ENCODE measurements at regions not wholly inside any gene's neighbourhood (a gene's known extent, or its start where the extent isn't known, plus 50 kb on each side); places are given as distances from the start of the nearest gene placed in this dataset.
"Not testable (repeated sequence)": the region's sequence is repeated elsewhere in the genome, so short reads cannot be mapped to it uniquely, and the experiment has no call there.

GRCh38 chr17:22268214-22268911 is 576.0 kb downstream of the KCNJ18 start:
- 89% methylated on average over 25 of the region's 25 CpGs; no CpG with 5 or more reads in 1 of the 2 donors for WGBS, 2 donors (ENCODE audit: low coverage in 1 of 2)
- DNase-seq: no peak

DNA sequence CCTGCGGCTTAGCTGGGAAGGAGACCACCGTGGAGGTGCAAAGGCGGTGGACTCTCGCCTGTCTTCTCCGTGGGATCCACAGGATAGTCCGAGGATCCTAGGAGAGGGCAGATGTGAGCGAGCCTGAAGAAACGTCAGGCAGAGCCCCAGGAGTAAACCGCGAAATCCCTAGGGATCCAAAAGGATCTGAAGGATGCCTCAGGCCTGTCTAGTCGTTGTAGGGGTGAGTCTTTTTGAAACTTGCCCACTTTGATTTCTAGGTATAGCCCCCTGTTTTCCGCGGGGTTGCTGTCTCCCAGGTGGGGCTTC is 576.5 kb downstream of the KCNJ18 start:
- no peaks in the 10 kb centered on the region for H3K9me3 ChIP-seq
- no peaks in the 10 kb centered on the region for H3K36me3 ChIP-seq
- DNase-seq: no peak
- no peaks in the 10 kb centered on the region for H3K27me3 ChIP-seq
- H3K27ac ChIP-seq: no peak overlapping the region
- 81% methylated on average over 9 to 13 of the region's 13 CpGs for WGBS, 2 donors (ENCODE audit: low coverage in 1 of 2)
- in situ Hi-C loops (cut with MboI; ENCODE audit: low pct_ligation_motif_present in 1 of 4, low pct_unique_long_range_greater_than_20kb in 1 of 4, low sequenced_read_pairs in 3 of 4) (no loop called here), intact Hi-C loops (cut with DNase I; ENCODE audit: low total_unique reads) (no loop called here)
- H3K4me1 ChIP-seq: no peaks in the 10 kb centered on the region
- TF ChIP-seq CTCF (IDR thresholded peaks at IDR 0.05) (no peak), POLR2A (IDR thresholded peaks at IDR 0.05) (no peak), POLR2AphosphoS5 (IDR thresholded peaks at IDR 0.05) (no peak), EP300 (IDR thresholded peaks at IDR 0.05; ENCODE audit: low read depth) (no peak)
- H3K4me3 ChIP-seq: no peak overlapping the region

More at GRCh38 chr17:22268214-22268911, 576.0 kb downstream of the KCNJ18 start:
- no peaks in the 10 kb centered on the region for H3K9me3 ChIP-seq
- no peaks in the 10 kb centered on the region for H3K4me1 ChIP-seq
- TF ChIP-seq CTCF (IDR thresholded peaks at IDR 0.05): no peak
- no peak for TF ChIP-seq POLR2AphosphoS5 (IDR thresholded peaks at IDR 0.05)
- no peak for TF ChIP-seq POLR2A (IDR thresholded peaks at IDR 0.05)
- TF ChIP-seq EP300 (IDR thresholded peaks at IDR 0.05; ENCODE audit: low read depth): no peak
- H3K27ac ChIP-seq: no peak overlapping the region
- in situ Hi-C loops (cut with MboI; ENCODE audit: low pct_ligation_motif_present in 1 of 4, low pct_unique_long_range_greater_than_20kb in 1 of 4, low sequenced_read_pairs in 3 of 4) (no loop called here), intact Hi-C loops (cut with DNase I; ENCODE audit: low total_unique reads) (no loop called here)
- H3K27me3 ChIP-seq: no peaks in the 10 kb centered on the region
- no peaks in the 10 kb centered on the region for H3K36me3 ChIP-seq
- H3K4me3 ChIP-seq: no peak overlapping the region

DNA sequence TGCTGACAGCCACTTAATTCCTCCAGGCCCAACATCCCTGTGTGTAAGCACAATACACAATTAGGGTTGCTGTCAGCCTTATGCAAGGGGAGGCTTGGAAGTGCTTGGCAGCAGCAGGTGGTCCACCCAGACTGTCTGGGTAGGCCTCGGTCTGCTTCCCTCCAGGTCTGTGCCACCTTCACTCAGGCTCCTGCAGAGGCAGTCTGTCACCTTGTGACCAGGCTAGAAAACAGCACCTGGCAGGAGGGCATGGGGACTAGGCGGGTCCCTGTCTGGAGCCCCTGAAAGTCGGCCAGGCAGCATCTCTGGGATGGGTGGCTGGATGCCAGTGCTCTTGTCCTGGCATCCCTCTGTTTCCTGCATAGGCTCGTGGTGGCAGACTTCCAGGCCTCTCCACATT is 578.1 kb downstream of the KCNJ18 start:
- in situ Hi-C loops (cut with MboI; ENCODE audit: low pct_ligation_motif_present in 1 of 4, low pct_unique_long_range_greater_than_20kb in 1 of 4, low sequenced_read_pairs in 3 of 4) (no loop called here), intact Hi-C loops (cut with DNase I; ENCODE audit: low total_unique reads) (no loop called here)
- WGBS, 2 donors (ENCODE audit: low coverage in 1 of 2): 68% methylated on average over 4 of the region's 4 CpGs; no CpG with 5 or more reads in 1 of the 2 donors
- Histone ChIP-seq H3K4me3 (no peak overlapping the region), H3K36me3 (no peaks in the 10 kb centered on the region), H3K27ac (no peak overlapping the region), H3K9me3 (no peaks in the 10 kb centered on the region), H3K27me3 (no peaks in the 10 kb centered on the region), H3K4me1 (no peaks in the 10 kb centered on the region)
- DNase-seq: no peak
- TF ChIP-seq POLR2A (IDR thresholded peaks at IDR 0.05) (no peak), POLR2AphosphoS5 (IDR thresholded peaks at IDR 0.05) (no peak), EP300 (IDR thresholded peaks at IDR 0.05; ENCODE audit: low read depth) (no peak), CTCF (IDR thresholded peaks at IDR 0.05) (no peak)

DNA sequence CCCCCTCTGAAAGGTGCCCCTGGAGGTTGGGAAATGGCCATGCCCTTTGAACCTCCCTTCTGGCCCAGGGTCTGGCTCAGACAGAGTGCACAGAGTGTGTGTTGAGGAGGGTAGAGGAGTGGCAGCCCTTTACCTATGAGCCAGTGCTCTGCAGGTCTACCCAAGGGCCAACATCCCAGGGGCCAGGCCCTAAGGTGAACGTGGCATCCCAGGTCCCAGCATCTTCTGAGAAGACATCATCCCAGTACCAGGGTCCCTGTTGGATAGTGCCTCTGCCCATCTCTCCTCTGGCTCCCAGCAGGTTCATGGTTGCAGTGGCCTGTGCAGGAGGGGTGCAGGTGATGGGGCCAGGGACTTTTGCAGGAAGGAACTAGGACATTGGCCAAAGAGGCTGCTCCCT is 578.5 kb downstream of the KCNJ18 start:
- H3K36me3 ChIP-seq; DNase-seq; H3K4me3 ChIP-seq; H3K27ac ChIP-seq; intact Hi-C loops (cut with DNase I; ENCODE audit: low total_unique reads); H3K4me1 ChIP-seq; in situ Hi-C loops (cut with MboI; ENCODE audit: low pct_ligation_motif_present in 1 of 4, low pct_unique_long_range_greater_than_20kb in 1 of 4, low sequenced_read_pairs in 3 of 4); H3K27me3 ChIP-seq; H3K9me3 ChIP-seq: not testable (repeated sequence)
- 63% methylated on average over 1 of the region's 1 CpG; no CpG with 5 or more reads in 1 of the 2 donors for WGBS, 2 donors (ENCODE audit: low coverage in 1 of 2)
